ENCODE measurements at regions not wholly inside any gene's neighbourhood (a gene's known extent, or its start where the extent isn't known, plus 50 kb on each side); places are given as distances from the start of the nearest gene placed in this dataset.

DNA sequence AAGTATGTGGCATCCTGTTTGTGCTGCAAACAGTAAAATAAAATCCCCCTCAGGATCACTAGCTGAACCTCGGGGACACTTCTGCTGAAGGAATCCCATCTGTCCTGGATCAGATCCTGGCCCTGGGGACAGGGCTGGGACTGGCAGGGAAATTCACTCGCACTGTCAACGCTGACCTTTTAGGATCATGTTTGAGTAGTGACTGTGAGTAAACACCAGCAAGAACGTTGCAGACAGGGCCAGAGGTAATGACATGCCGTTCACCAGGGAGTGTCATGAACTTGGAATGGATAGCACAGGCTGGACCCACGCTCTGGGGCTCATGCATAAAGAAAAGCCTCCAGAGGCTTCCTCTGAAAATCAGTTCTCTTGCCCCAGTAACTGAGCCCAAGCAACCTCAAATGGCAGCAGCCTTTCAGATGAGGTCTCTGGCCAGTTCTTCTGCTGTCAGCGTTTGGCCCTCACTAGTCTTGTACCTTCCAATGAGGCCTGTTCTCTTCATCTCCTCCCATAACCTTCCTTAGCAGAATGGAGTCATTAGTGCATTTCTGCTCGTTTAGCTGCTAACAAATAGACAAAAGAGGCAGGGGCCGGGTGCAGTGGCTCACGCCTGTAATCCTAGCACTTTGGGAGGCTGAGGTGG, 51.0 kb upstream of the BARX2 start:
- no peak for DNase-seq (ENCODE audit: low read depth)

DNA sequence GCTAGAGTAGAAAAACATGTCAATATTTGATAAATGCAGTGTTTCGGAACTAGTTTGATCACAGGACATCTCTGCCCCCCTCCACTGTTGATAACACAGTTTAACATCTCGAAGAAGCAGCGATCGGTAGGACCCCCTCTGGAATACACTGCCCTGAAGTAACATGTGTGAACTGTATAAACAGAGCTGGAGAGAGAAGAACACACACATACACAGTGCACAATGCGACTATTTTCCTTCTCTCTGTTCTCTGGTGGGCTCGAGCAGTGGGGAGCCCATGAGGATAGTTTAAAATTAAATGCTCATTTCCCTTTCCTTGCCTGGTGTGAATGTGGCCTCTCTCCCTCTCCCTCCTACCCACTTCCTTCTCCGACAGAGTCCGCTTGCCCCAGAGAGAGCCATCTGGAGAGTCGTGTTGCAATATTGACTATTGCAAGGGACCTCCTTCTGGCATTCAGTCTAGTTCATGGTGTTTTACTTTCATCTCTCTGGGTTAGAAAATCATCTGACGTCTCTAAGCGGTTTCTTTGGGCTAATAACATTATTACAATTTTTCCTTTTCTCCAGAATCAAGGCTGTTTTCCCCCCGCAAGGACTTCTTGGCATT, 51.6 kb upstream of the BARX2 start:
- no peak for DNase-seq (ENCODE audit: low read depth)

DNA sequence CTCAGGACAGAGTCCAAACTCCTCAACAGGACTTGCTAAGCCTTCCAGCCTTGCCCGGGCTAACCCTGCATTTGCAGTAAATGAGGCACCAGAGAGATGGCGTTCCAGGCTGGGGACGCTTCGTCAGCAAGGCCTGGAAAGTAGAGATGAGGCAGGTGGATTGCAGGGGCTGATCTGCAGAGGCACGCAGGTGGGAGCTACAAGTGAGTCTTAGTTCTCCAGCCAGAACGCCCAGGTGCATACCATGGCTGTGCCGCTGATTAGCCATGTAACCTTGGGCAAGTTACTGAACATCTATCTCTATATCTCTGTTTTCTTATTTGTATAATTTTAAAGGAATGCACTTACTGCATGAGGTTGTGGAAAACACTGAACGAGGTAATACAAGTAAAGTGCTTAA, 52.7 kb upstream of the BARX2 start:
- DNase-seq (ENCODE audit: low read depth), result no peak

DNA sequence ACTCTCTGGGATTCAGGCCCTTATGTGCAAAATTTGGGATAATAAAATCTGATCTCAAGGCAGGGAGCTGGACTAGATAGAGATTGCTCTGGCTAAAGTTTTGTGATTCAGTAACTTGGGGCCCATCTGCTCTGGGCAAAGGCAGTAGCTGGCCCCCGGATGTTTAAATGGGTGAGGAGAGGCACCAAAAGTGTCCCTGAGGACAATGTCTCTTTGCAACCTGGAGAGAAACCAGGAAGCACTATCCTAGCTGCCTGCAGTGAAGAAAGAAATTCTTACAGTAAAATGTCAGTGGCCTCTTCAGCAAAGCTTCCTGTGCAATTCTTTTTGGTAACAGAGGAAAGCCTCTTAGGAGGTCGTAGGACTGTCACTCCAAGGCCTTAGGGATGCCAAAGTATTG, 54.6 kb upstream of the BARX2 start:
- no peak for DNase-seq (ENCODE audit: low read depth)

DNA sequence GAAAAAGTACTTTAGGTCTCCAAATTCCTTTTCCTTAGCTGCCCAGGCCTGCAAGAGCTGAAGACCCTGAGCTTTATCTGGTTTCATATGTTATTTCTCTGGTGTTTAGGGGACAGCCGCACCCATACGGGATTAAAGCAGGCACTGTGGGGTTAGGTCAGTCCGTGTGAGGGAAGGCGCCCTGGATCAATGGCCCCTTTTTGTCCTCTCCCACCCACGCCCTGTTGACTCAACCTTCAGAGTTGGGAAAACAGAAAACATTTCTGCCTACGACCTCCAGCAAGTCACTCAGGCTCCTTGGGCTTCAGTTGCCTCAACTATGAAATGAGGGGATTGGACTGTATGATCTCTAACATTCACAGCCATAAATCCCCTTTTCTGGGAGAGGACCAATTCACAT, 55.2 kb upstream of the BARX2 start:
- DNase-seq (ENCODE audit: low read depth), result no peak

DNA sequence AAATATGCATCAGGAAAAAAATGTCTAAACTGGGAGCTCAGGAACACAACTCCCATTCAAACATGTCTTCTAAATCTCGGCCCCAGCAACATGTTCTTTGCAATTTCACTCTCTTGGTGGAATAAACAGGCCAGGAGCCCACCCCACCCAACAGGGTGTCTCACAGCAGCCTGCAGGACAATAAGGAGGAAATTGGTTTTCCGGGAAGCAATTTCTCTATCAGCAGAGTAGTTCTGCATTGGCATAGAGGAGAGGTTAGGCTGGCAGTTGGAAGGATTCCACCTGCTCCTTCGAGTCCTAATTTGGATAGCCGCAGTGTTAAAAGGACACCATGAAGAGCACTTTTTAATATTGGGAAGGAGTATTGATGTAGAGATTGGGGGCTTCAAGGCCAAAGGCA, 55.9 kb upstream of the BARX2 start:
- no peak for DNase-seq (ENCODE audit: low read depth)

DNA sequence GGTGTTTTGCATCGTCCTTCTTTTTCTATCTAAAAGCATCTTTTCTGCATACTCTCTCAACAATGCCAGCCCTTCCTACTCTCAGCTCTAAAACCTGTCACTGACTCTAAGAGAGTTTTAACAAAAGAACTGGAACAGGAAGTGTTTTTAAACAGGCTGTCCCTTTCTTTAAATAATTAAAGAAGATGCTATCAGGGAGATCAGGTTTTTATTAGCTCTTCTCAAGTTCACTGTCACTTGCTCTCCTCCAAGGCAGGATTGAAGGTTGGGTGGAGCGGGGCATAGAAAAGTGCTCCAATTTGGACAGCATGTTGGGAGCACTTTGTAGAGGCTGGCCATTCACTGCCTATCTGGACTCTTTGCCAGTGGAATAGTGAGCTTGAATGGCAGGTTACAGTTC, 56.4 kb upstream of the BARX2 start:
- no peak for DNase-seq (ENCODE audit: low read depth)

DNA sequence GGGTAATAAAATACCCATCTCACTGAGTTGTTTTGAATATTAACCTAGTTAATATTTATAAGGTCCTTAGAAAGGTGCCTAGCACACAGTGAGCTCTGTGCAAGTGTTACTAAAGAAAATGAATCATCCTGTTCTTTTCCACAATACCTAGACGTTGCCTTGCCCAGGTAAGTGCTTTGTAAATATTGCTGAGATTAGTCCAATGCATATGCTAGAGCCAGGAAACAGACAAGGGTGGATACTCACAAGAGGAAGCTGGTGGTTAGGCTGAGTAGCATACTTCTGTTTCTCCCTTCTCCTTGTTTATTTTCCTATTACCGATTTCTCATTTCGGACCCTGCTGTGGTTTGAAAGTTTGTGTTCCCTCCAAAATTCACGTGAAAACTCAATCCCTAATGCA, 58.1 kb upstream of the BARX2 start:
- DNase-seq (ENCODE audit: low read depth), result no peak

DNA sequence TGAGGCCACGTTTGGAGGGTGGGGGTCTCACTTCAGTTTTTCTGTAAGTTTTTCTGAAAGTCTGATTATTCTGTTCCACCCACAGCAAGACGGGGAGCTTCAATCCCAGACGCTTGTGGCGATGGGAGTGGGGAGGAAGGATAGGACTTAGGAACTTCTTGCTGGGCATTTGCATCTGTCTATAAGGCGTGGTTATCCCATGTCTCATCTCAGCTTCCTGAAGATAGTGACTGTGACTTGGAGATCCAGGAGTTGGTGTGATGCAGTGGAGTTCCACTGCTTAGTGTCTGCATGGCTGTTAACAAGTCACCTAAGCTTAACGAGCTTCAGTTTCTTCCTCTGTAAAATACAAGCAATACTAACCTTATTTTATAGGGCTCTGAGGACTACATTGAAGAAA, 58.9 kb upstream of the BARX2 start:
- DNase-seq (ENCODE audit: low read depth), result no peak

DNA sequence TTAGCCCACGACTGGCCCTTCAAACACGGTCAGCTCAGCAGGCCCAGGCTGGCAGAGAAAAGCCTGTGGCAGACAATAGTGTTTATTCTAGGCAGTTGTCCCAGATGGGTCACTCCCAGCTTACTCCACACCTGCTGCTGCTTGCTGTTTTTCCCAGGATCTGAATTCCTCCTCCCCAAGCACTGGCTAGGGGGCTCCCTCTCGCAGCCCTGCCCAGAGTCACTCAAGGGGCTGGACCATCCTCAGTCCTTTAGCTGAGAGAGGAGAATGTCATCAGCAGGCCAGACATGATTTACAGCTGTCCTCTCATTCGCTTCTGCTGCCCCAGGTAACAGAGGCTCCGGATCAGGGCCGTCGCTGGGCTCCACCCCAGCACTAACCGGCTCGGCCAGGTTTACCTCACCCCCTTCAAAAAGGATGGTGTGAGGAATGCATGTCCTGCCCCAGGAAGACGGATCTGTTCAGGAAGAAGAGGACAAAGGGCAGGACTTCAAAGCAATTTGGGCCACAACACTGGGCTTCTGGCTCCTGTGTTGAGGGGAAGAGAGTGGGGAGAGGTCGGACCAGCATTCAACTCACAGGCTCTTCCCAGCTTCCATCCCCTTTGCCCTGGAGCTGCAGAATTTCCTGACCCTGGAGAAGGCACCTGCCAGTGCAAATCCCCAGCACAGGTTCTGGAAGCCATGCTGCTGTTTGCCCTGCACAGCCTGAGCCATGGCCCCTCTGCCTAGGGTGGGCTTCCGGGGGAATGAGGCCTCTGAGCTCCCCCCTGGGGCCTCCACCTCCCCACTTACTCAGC, 59.7 kb upstream of the BARX2 start:
- no peak for DNase-seq (ENCODE audit: low read depth)

DNA sequence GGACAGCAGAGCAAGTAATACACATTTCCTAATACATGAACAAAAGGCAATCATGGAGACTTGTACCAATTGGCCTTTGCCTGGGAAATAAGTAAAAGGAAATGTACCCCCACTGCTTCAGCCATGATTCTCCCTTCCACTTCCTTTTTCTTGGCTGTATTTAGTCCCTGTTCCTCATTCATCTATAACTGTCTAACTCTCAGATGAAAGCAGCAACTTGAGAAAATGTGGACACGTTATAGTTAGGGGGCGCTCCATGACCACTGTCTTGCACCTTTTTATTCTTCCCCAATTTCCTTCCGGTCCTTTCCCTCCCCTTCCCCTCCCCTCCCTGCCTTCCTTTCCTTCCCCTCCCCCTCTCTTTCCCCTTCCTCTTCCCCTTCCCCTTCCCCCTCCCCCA, 61.3 kb upstream of the BARX2 start:
- no peak for DNase-seq (ENCODE audit: low read depth)

DNA sequence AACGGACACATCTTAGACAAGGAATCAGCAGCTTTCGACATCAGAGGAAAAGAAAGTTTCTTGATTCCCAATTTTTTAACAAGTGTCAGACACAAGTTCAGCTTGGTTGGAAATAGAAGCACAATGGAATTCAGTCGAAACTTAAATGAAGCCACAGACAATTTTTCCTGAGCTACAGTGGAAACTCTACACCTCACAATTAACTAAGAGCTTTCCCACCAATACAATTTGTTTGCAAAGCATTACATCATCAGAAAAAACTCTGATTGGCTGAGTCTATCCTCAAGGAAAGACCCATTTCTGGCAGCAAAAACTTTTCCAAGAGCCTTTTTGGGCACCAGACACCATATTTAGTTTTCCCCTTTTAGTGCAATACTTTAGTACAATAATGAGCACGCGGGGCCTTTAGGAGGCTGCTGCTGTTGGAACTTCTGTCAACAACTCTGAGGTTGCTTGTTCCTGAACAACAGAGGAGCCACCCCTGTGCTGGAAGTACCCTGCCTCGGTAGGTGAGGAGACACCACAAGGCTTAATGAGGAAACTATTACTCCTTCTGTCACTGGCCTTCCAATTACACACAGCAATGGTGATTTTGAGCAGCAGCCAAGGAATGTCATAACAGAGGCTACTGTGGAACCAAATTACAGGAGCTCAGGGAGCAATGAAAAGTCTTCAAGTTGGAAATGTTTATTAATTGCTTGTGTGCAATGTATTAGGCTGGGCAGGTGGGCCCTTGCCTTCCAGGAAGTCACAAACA, 61.9 kb upstream of the BARX2 start:
- no peak for DNase-seq (ENCODE audit: low read depth)

DNA sequence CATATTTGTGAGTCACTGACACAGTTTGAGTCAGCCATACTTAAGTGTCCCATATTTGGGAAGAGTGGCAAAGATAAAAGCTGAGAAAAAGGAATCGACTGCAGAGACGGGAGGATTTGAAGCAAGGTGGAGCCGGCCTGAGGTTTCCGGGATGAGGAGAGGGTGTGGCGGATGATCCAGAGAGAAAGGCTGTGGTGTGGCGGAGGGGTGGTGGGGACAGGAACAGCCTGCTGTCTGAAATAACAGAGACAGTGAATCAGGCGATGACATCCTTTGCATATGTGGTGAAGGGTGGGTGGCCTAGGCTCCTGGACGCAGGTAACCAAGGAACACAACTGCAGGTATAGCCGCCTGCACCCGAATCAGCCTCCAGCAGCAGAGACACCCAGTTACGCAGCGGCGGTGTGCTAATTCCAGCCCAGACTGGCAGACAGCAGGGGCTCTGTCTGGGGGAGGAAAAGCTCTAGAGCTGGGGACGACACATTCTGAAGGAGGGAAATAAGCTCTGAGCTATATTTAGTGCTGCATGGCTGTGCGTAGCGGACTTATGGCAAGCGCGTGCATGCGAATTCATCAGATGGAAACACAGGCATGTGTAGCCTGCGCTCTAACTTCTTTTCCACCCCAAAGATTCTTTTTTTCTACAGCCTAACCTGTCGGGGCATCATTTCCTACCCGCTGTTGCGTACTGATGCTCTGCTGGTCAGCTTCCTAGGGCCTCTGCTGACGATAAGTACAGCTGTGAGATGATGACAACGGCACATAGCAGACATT, 62.7 kb upstream of the BARX2 start:
- no peak for DNase-seq (ENCODE audit: low read depth)

DNA sequence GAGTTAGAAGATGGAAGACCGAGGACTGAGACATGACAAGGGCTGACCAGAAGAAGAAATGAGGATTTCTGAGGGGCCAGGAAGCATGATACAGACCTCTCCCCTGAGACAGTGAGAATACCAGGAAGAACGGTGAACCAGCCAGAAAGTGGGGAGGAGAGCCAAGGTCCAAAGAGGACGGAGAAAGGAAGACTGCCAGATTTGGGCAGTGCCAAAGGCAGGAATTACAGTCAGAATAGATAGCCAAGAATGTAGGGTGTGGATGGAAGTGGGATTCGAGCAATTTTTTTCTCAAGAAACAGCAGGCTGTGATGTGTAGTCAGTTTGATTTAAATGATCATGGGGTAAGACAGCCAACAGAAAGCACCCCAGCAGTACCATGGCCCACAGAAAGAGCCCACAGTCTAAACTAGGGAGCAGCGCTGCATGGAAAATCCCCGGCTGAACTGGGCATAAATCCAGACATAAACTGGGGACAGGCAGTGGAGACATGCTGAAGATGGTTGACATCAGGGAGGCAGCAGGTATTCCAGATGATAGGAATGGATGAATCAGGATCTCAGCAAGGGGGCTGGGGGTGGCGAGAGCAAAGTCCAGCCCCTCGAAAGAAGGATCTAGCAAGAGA, 67.3 kb upstream of the BARX2 start:
- DNase-seq (ENCODE audit: low read depth), result no peak

DNA sequence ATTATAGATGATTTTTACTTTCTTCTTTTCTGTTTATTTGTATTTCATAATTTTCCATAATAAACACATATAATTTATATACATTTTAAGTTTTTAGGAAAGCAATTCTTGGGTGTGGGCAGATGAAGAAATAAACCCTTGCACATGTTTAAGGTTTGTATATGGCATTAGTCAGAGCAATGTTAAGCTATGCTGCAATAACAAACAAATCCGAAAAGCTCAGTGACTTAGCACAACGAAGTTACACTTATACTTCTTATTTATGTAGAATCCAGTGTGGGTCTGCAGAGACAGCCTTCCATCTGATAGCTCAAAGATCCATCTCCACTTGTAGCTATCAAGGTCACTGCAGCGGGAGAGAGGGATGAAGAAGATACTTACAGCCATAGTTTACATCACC, 68.5 kb upstream of the BARX2 start:
- no peak for DNase-seq (ENCODE audit: low read depth)

DNA sequence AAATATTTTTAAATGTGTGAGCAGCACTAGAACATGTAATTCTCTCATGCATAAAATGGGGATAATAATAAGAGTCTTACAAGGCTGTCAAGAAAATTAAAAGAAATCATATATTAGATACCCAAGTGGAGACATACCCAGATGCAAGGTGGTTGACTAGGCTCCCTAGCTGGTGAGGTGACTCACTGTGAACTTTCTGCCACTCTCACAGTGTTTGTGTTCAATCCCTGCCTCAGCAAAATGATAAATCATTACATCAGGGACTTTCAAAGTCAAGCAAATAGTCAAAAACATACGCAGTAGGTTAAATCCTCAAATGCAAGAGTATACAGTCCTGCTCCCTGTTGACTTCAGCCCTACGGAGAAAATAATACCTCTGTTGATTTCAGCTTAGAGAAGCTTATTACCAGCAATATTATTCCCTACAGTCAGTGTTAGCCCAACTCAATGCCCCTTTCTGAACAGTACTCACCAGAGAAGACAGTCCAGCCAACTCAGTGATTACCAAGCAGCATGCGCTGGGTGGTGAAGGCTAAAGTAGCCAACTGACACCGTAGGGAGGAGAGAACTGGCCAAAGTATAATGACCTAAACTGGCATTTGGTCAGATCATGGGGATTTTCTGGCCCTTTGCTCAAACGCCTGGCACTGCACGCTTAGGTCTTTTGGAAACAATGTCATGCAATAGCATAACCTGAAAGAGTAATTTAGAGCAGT, 73.1 kb upstream of the BARX2 start:
- no peak for DNase-seq (ENCODE audit: low read depth)

DNA sequence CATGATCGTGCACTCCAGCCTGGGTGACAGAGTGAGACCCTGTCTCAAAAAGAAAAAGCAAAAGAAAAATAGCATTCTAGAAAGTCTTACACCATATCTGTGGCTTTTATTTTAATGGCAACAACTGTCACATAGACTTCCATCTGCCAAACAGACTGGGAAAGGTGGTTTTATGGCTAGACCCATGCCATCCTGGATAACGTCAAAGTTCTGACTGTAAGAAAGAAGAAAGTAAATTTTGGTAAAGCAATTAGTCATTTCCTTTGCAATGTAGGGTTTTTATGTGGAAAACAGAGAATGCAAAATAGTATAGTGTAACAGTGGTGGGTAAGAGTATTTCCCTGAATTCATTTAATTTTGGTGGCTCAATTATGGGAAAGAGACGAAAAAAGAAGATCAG, 75.5 kb upstream of the BARX2 start:
- no peak for DNase-seq (ENCODE audit: low read depth)

DNA sequence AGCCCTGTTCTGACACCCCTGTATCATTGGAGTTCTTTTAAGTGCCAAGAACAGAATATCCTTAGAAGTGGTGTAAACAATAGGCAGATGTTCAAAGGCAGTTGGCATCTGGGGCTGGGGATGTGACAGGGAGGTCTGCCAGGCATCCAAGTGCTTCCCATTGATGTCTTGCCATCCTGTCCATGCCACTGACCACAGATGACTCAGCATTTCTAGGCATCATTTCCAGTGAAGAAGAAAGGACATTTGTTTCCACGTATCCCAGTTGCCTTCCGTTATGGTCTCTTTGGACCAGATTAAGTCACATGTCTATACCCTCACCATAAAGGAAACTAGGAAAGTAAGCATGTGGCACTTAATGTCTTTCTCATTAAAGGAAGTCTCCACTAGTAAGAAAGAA, 76.7 kb upstream of the BARX2 start:
- DNase-seq (ENCODE audit: low read depth), result no peak

DNA sequence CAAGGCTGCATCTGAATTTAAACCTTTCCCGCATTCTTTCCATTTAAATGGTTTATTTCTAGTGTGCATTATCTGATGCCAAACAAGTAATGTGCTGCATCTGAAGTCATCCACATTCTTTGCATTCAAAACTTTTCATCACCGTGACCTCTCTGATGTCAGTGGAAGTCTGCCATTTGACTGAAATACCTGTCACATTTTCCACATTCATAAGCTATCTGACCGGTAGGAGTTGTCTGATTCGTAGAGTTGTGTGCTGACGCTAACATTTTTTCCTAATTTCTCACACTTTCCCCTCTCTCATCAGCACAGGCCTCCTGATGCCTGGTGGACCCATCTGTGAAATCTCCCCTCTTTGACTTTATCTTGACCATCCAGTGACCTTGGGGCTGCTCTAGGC, 79.9 kb upstream of the BARX2 start:
- no peak for DNase-seq (ENCODE audit: low read depth)

DNA sequence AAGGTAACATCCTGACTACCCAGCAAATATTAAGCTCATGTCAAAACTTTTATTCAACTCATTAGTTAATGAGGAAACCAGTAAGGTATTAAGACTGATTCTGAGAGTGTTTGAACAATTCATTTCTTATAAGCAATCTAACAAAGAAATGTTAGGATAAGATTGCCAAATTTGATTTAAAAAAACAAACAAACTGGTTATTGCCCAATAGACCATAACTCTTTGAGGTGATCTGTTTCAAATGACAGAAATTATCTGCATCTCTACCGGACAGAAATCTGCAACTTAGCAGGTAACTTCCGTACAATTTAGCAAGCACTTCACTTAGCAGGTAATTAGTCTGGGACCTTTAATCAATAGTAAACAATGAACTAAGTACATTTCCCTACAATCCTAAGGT, 82.9 kb upstream of the BARX2 start:
- no peak for DNase-seq (ENCODE audit: low read depth)

DNA sequence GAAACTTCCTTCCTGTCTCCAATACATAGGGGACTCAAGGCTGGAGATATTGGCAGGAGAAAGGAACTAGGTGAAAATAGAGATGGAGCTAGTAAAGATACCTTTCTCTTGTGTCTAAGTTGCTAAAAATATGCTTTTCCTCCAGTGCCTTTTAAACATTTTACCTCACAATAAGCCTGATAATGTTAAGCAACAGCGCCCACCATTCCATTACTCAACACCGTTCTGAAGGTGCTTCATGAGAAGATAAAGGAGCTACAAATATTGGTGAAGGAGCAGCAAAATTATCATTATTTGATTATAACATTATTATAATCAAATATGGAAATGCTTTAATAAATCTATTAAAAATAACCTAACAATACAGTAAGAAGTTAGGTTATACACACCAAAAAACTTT, 83.6 kb upstream of the BARX2 start:
- no peak for DNase-seq (ENCODE audit: low read depth)
